Progenitor cell of endocrine pancreas (in vitro differentiated cells): ENCODE measurements at regions not wholly inside any gene's neighbourhood (a gene's known extent, or its start where the extent isn't known, plus 50 kb on each side); places are given as distances from the start of the nearest gene placed in this dataset.
"Not testable (repeated sequence)": the region's sequence is repeated elsewhere in the genome, so short reads cannot be mapped to it uniquely, and the experiment has no call there.

Experiments used
- DNase-seq: peaks from one replicate; pipeline ENCODE4 v3.0.0; 2021; ENCODE audit warnings: low spot score; ENCODE audit not compliant: unreplicated experiment
- H3K27ac Mint-ChIP-seq: 2 replicates; pipeline ENCODE4 v1.8.0; 2021; ENCODE audit warnings: mild to moderate bottlenecking, moderate library complexity, mixed read lengths
- H3K27me3 Mint-ChIP-seq: 2 replicates; pipeline ENCODE4 v1.8.0; 2021; ENCODE audit warnings: mixed read lengths
- H3K36me3 Mint-ChIP-seq: 2 replicates; pipeline ENCODE4 v1.8.0; 2022; ENCODE audit warnings: mixed read lengths; ENCODE audit not compliant: insufficient read depth
- H3K4me1 Mint-ChIP-seq: 2 replicates; pipeline ENCODE4 v1.8.0; 2021; ENCODE audit warnings: low read depth, mixed read lengths
- H3K4me3 Mint-ChIP-seq: 2 replicates; pipeline ENCODE4 v1.8.0; 2021; ENCODE audit warnings: low read depth, mild to moderate bottlenecking, moderate library complexity, mixed read lengths
- H3K9me3 Mint-ChIP-seq: 2 replicates; pipeline ENCODE4 v1.8.0; 2021; ENCODE audit warnings: low read depth, mixed read lengths
- TF ChIP-seq, protein P1 (sequence below): fragments of 200-600 bp; sonication (generic); IDR thresholded peaks from one replicate; pipeline ENCODE4 v1.5.0; 2021; ENCODE audit warnings: antibody characterized with exemption, mild to moderate bottlenecking; ENCODE audit not compliant: unreplicated experiment

DNA sequence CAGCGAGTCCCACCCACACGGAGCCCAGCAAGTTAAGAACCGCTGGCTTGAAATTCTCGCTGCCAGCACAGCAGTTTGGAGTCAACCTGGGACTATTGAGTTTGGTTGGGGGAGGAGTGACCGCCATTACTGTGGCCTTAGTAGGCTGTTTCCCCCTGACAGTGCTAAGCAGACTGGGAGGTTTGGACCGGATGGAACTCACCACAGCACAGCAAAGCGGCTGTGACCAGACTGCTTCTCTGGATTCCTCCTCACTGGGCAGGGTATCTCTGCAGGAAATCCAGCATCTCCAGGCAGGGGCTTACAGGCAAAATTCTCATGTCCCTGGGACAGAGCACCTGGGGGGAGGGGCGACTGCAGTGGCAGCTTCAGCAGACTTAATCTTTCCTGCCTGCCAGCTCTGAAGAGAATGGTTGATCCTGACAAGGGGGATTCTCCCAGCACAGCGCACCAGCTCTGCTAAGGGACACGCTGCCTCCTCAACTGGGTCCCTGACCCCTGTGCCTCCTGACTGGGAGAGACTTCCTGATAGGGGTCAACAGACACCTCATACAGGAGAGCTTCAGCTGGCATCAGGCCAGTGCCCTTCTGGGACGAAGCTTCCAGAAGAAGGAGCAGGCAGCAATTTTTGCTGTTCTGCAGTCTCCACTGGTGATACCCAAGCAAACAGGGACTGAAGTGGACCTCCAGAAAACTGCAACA lies 425.4 kb downstream of the NYAP2 start:
- peaks cover 10% of the 10 kb centered on the region for H3K9me3 Mint-ChIP-seq
- no peaks in the 10 kb centered on the region for H3K36me3 Mint-ChIP-seq
- TF ChIP-seq, protein P1, sequence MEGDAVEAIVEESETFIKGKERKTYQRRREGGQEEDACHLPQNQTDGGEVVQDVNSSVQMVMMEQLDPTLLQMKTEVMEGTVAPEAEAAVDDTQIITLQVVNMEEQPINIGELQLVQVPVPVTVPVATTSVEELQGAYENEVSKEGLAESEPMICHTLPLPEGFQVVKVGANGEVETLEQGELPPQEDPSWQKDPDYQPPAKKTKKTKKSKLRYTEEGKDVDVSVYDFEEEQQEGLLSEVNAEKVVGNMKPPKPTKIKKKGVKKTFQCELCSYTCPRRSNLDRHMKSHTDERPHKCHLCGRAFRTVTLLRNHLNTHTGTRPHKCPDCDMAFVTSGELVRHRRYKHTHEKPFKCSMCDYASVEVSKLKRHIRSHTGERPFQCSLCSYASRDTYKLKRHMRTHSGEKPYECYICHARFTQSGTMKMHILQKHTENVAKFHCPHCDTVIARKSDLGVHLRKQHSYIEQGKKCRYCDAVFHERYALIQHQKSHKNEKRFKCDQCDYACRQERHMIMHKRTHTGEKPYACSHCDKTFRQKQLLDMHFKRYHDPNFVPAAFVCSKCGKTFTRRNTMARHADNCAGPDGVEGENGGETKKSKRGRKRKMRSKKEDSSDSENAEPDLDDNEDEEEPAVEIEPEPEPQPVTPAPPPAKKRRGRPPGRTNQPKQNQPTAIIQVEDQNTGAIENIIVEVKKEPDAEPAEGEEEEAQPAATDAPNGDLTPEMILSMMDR: no peak
- no peak overlapping the region for H3K27ac Mint-ChIP-seq
- DNase-seq: no peak
- no peak overlapping the region for H3K4me3 Mint-ChIP-seq
- no peaks in the 10 kb centered on the region for H3K4me1 Mint-ChIP-seq
- no peaks in the 10 kb centered on the region for H3K27me3 Mint-ChIP-seq

DNA sequence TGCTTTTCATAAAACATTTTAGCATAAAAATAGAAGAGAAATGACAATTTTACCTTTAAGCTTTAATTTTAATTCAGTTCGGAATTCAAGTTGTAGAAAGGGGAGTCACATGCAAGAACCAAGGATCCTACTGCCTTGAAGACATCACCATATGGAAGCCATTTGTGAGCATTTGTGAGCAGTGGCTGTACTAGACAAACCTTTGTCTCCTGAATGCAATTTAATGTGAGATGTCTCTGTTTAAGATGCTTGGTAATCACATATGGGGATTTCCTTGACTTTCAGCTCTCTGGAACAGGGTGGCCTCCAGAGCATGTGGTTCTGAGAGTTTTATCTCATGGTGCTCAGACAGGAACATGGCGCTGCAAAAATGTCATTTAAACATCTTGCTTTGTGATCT lies 421.8 kb downstream of the NYAP2 start:
- Mint-ChIP-seq H3K27me3 (no peaks in the 10 kb centered on the region), H3K36me3 (no peaks in the 10 kb centered on the region), H3K27ac (no peak overlapping the region), H3K9me3 (no peaks in the 10 kb centered on the region), H3K4me1 (no peaks in the 10 kb centered on the region), H3K4me3 (no peak overlapping the region)
- TF ChIP-seq, protein P1: no peak
- DNase-seq: no peak

DNA sequence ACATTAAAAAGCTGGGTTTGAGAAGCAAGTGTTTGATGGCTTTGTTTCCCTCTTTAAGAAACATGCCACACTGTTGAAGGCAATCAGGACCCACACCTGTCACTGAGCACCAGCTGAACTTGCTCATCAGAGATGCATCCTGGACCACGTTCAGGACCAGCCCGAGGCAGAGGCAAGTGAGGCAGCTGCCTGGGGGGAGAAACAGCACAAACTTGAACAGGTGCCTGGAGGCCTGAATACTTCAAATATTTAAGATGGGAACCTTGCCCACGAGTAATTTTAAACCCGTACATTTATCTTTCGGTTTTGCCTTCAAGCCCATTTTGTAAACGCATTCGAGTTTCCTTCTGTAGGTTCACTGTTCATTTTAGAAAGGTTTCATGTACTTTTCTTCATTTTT lies 421.3 kb downstream of the NYAP2 start:
- Mint-ChIP-seq H3K27me3 (no peaks in the 10 kb centered on the region), H3K4me1 (no peaks in the 10 kb centered on the region), H3K9me3 (no peaks in the 10 kb centered on the region), H3K4me3 (no peak overlapping the region), H3K36me3 (no peaks in the 10 kb centered on the region), H3K27ac (no peak overlapping the region)
- no peak for DNase-seq
- TF ChIP-seq, protein P1: no peak

GRCh38 chr2:225814554-225814953 lies 415.0 kb downstream of the NYAP2 start:
- no peak overlapping the region for H3K27ac Mint-ChIP-seq
- H3K27me3 Mint-ChIP-seq: no peaks in the 10 kb centered on the region
- H3K36me3 Mint-ChIP-seq: no peaks in the 10 kb centered on the region
- no peak overlapping the region for H3K4me3 Mint-ChIP-seq
- no peaks in the 10 kb centered on the region for H3K9me3 Mint-ChIP-seq
- DNase-seq: no peak
- TF ChIP-seq, protein P1: no peak
- H3K4me1 Mint-ChIP-seq: no peaks in the 10 kb centered on the region

GRCh38 chr2:225806105-225806504 lies 406.6 kb downstream of the NYAP2 start:
- no peak overlapping the region for H3K27ac Mint-ChIP-seq
- TF ChIP-seq, protein P1: no peak
- no peak overlapping the region for H3K4me3 Mint-ChIP-seq
- no peak for DNase-seq
- no peaks in the 10 kb centered on the region for H3K27me3 Mint-ChIP-seq
- no peaks in the 10 kb centered on the region for H3K4me1 Mint-ChIP-seq
- H3K36me3 Mint-ChIP-seq: no peaks in the 10 kb centered on the region
- no peaks in the 10 kb centered on the region for H3K9me3 Mint-ChIP-seq

- H3K4me1 Mint-ChIP-seq, H3K9me3 Mint-ChIP-seq, H3K27me3 Mint-ChIP-seq, DNase-seq, H3K27ac Mint-ChIP-seq, H3K4me3 Mint-ChIP-seq, H3K36me3 Mint-ChIP-seq: not testable (repeated sequence)
These were observed 402.6 kb downstream of the NYAP2 start for GRCh38 chr2:225802076-225802475.
